SK-N-SH (cell line): ENCODE measurements at regions not wholly inside any gene's neighbourhood (a gene's known extent, or its start where the extent isn't known, plus 50 kb on each side); places are given as distances from the start of the nearest gene placed in this dataset.

ENCODE experiments used
- CTCF ChIA-PET: fragments of 300-600, 350-600 bp; formaldehyde crosslinking; extraction: SDS; loops from one replicate; lab custom pipeline; 2021; lab: Yijun Ruan, JAX
- POLR2A ChIA-PET: fragments of 350-600 bp; sonication (Branson Sonifier 250); formaldehyde crosslinking; extraction: SDS; loops from one replicate; lab custom pipeline; 2020; ENCODE audit warnings: antibody characterized with exemption, inconsistent platforms; lab: Yijun Ruan, JAX
- DNase-seq: peaks from one replicate; pipeline ENCODE4 v3.0.0; 2012
- H2AFZ ChIP-seq: fragments of 200-600 bp; sonication (generic); 2 replicates; pipeline ENCODE4 v1.8.1; 2016; ENCODE audit warnings: antibody characterized with exemption, mild to moderate bottlenecking, low read depth
- H3F3A ChIP-seq: fragments of 200-600 bp; sonication (generic); replicated peaks from 2 replicates; pipeline ENCODE3; 2016; ENCODE audit warnings: antibody characterized with exemption, mild to moderate bottlenecking; ENCODE audit not compliant: insufficient read depth
- H3K27ac ChIP-seq, 2 experiments: fragments of 200-500 bp in 1 of 2; fragments of 200-600 bp in 1 of 2; sonication (Bioruptor generic) in 1 of 2; sonication (generic), shearing (Covaris generic) in 1 of 2; 2 replicates each; pipeline versions ENCODE4 v1.5.1 to v1.6.1; 2014 to 2016; ENCODE audit warnings: low read depth in 2 of 2, inconsistent platforms in 1 of 2, low read length in 1 of 2, mild to moderate bottlenecking in 1 of 2, mixed read lengths in 1 of 2
- H3K27me3 ChIP-seq: fragments of 200-600 bp; sonication (generic), shearing (Covaris generic); 2 replicates; pipeline ENCODE4 v1.6.1; 2016; ENCODE audit warnings: mixed run types; ENCODE audit not compliant: insufficient read depth
- H3K36me3 ChIP-seq, 2 experiments: fragments of 200-500 bp in 1 of 2; fragments of 200-600 bp in 1 of 2; sonication (Bioruptor generic) in 1 of 2; sonication (generic) in 1 of 2; replicated peaks in 1 of 2; 2 replicates each; pipeline versions ENCODE3 to v1.5.1; 2014 to 2016; ENCODE audit warnings: low read length in 1 of 2, mild to moderate bottlenecking in 1 of 2; ENCODE audit not compliant: insufficient read depth in 2 of 2, control insufficient read depth in 1 of 2
- H3K4me1 ChIP-seq, 2 experiments: fragments of 200-500 bp in 1 of 2; fragments of 200-600 bp in 1 of 2; sonication (Bioruptor generic) in 1 of 2; sonication (generic), shearing (Covaris generic) in 1 of 2; 2 replicates each; pipeline versions ENCODE4 v1.5.1 to v1.6.1; 2014 to 2016; ENCODE audit warnings: low read depth in 1 of 2, low read length in 1 of 2, mixed run types in 1 of 2; ENCODE audit not compliant: insufficient read depth in 2 of 2, control insufficient read depth in 1 of 2
- H3K4me2 ChIP-seq: fragments of 200-600 bp; sonication (generic), shearing (Covaris generic); 2 replicates; pipeline ENCODE4 v1.6.1; 2017; ENCODE audit warnings: mixed run types
- H3K4me3 ChIP-seq, 2 experiments: fragments of 200-500 bp in 1 of 2; fragments of 200-600 bp in 1 of 2; sonication (Bioruptor generic) in 1 of 2; sonication (generic), shearing (Covaris generic) in 1 of 2; 2 replicates each; pipeline versions ENCODE4 v1.5.1 to v1.8.1; 2014 to 2016; ENCODE audit warnings: low read depth in 2 of 2, inconsistent platforms in 1 of 2, low read length in 1 of 2, mild to moderate bottlenecking in 1 of 2, mixed read lengths in 1 of 2, moderate library complexity in 1 of 2
- H3K79me2 ChIP-seq: fragments of 200-600 bp; sonication (generic); 2 replicates; pipeline ENCODE4 v1.8.1; 2017; ENCODE audit warnings: mild to moderate bottlenecking; ENCODE audit not compliant: insufficient read depth
- H3K9ac ChIP-seq: fragments of 200-600 bp; sonication (generic); 2 replicates; pipeline ENCODE4 v1.6.1; 2017; ENCODE audit warnings: mixed run types
- H3K9me2 ChIP-seq: fragments of 200-600 bp; sonication (generic); 2 replicates; pipeline ENCODE4 v1.6.1; 2017; ENCODE audit warnings: mixed run types
- H3K9me3 ChIP-seq: fragments of 200-600 bp; sonication (generic); 2 replicates; pipeline ENCODE4 v1.6.1; 2017; ENCODE audit warnings: mixed run types, mild to moderate bottlenecking, moderate library complexity
- H4K20me1 ChIP-seq: fragments of 200-600 bp; sonication (generic); 2 replicates; pipeline ENCODE4 v1.6.1; 2017; ENCODE audit warnings: mild to moderate bottlenecking, mixed run types; ENCODE audit not compliant: insufficient read depth
- CTCF ChIP-seq: fragments of 200-600 bp; sonication (generic); IDR thresholded peaks from 2 replicates; pipeline ENCODE4 v1.6.1; 2017; ENCODE audit warnings: antibody characterized with exemption, mild to moderate bottlenecking, moderate library complexity
- ELF1 ChIP-seq: IDR thresholded peaks from 2 replicates; pipeline ENCODE4 v1.4.0; 2012
- EP300 ChIP-seq, 2 experiments: IDR thresholded peaks; 2 replicates each; pipeline versions ENCODE4 v1.4.0 to v1.6.1; 2012; ENCODE audit warnings: borderline replicate concordance in 1 of 2, low read depth in 1 of 2, low read length in 1 of 2
- FOSL2 ChIP-seq: IDR thresholded peaks from 2 replicates; pipeline ENCODE4 v1.4.0; 2012; ENCODE audit warnings: low read depth, mild to moderate bottlenecking, moderate library complexity, borderline replicate concordance
- FOXJ3 ChIP-seq: sonication (generic); formaldehyde crosslinking; IDR thresholded peaks from 2 replicates; pipeline ENCODE4 v1.5.1; 2020; ENCODE audit warnings: mild to moderate bottlenecking, missing genetic modification reagents
- GATA2 ChIP-seq: sonication (generic); formaldehyde crosslinking; IDR thresholded peaks from 2 replicates; pipeline ENCODE4 v1.5.0; 2020; ENCODE audit warnings: mild to moderate bottlenecking, missing genetic modification reagents
- IRF3 ChIP-seq: fragments of 150-350 bp; IDR thresholded peaks from 2 replicates; pipeline ENCODE4 v1.6.1; 2016; ENCODE audit warnings: mild to moderate bottlenecking, low read depth, low read length
- JUND ChIP-seq: IDR thresholded peaks from 2 replicates; pipeline ENCODE4 v1.4.0; 2012
- MAX ChIP-seq: IDR thresholded peaks from 2 replicates; pipeline ENCODE4 v1.4.0; 2012; ENCODE audit warnings: low read depth
- NFIC ChIP-seq: IDR thresholded peaks from 2 replicates; pipeline ENCODE4 v1.4.0; 2012; ENCODE audit warnings: borderline replicate concordance
- NRF1 ChIP-seq: IDR thresholded peaks from 2 replicates; pipeline ENCODE4 v1.6.1; 2012; ENCODE audit warnings: low read depth, mild to moderate bottlenecking, low read length
- PBX3 ChIP-seq: IDR thresholded peaks from 2 replicates; pipeline ENCODE4; 2012
- RAD21 ChIP-seq: IDR thresholded peaks from 2 replicates; pipeline ENCODE4 v1.6.1; 2012; ENCODE audit warnings: mild to moderate bottlenecking, low read length
- RFX5 ChIP-seq: IDR thresholded peaks from 2 replicates; pipeline ENCODE4 v1.6.1; 2012; ENCODE audit warnings: mild to moderate bottlenecking, improper control_type of control experiment, low read length
- RXRA ChIP-seq: IDR thresholded peaks from 2 replicates; pipeline ENCODE4 v1.4.0; 2012; ENCODE audit warnings: low read depth, mild to moderate bottlenecking, borderline replicate concordance
- SIN3A ChIP-seq: IDR thresholded peaks from 2 replicates; pipeline ENCODE4 v1.6.1; 2012; ENCODE audit warnings: low read depth, mild to moderate bottlenecking, low read length, moderate library complexity, borderline replicate concordance
- SMC3 ChIP-seq: IDR thresholded peaks from 2 replicates; pipeline ENCODE4 v1.6.1; 2012; ENCODE audit warnings: low read depth, low read length, improper control_type of control experiment
- TAF1 ChIP-seq: IDR thresholded peaks from 2 replicates; pipeline ENCODE4 v1.6.1; 2012; ENCODE audit warnings: low read depth, mild to moderate bottlenecking, low read length, moderate library complexity, borderline replicate concordance
- USF2 ChIP-seq: fragments of 150-350 bp; IDR thresholded peaks from 2 replicates; pipeline ENCODE4 v1.6.1; 2017; ENCODE audit warnings: antibody characterized with exemption, low read length, low read depth, borderline replicate concordance
- YY1 ChIP-seq: IDR thresholded peaks from 2 replicates; pipeline ENCODE4 v1.4.0; 2012; ENCODE audit warnings: low read depth, mild to moderate bottlenecking
- ZBTB33 ChIP-seq: IDR thresholded peaks from 2 replicates; pipeline ENCODE4 v1.4.0; 2012; ENCODE audit warnings: low read depth, borderline replicate concordance
- WGBS: methylation state at CpG from one replicate; pipeline ENCODE4 v1.1.6; 2017; ENCODE audit warnings: low lambda C conversion rate; 5-methylcytosine and 5-hydroxymethylcytosine counted together

- 14% methylated on average over 1 of the region's 1 CpG for WGBS
- Histone ChIP-seq H3K9me3 (no peaks in the 10 kb centered on the region), H3F3A (no peaks in the 10 kb centered on the region), H4K20me1 (no peaks in the 10 kb centered on the region), H3K27ac (no peak overlapping the region), H3K27me3 (no peaks in the 10 kb centered on the region), H3K9me2 (no peaks in the 10 kb centered on the region), H3K36me3 (no peaks in the 10 kb centered on the region), H3K4me3 (no peak overlapping the region), H3K4me2 (no peak overlapping the region), H3K9ac (no peak overlapping the region), H3K79me2 (no peaks in the 10 kb centered on the region), H3K4me1 (peaks cover 0 to 4% of the 10 kb centered on the region in 2 experiments; a peak in 1 of 4 replicates), H2AFZ (no peak overlapping the region)
- DNase-seq = no peak
- ChIA-PET POLR2A (no interaction called here), CTCF (no interaction called here)
- TF ChIP-seq YY1 (no peak), JUND (no peak), RFX5 (no peak), MAX (no peak), NFIC (no peak), GATA2 (CRISPR knock-in tag) (no peak), IRF3 (no peak), SIN3A (no peak), EP300 (IDR thresholded peaks at IDR 0.05; ENCODE audit: borderline replicate concordance in 1 of 2, low read depth in 1 of 2, low read length in 1 of 2) (no peak), ZBTB33 (no peak), RXRA (no peak), NRF1 (no peak), PBX3 (no peak)
Observed at GRCh38 chr12:14213542-14213941, 151.9 kb upstream of the ATF7IP start.

GRCh38 chr12:14214495-14214894 is 151.0 kb upstream of the ATF7IP start:
- Histone ChIP-seq H3K4me3 (no peak overlapping the region), H3K27ac (no peak overlapping the region), H3K4me2 (no peak overlapping the region), H3K4me1 (peaks cover 0 to 4% of the 10 kb centered on the region in 2 experiments; a peak in 1 of 4 replicates), H3K36me3 (no peaks in the 10 kb centered on the region), H4K20me1 (no peaks in the 10 kb centered on the region), H2AFZ (no peak overlapping the region), H3K9ac (no peak overlapping the region), H3F3A (no peaks in the 10 kb centered on the region), H3K27me3 (no peaks in the 10 kb centered on the region), H3K9me3 (no peaks in the 10 kb centered on the region), H3K79me2 (no peaks in the 10 kb centered on the region), H3K9me2 (no peaks in the 10 kb centered on the region)
- ChIA-PET CTCF (interaction anchor here (0.7 kb wide), 1 partner anchor 29 kb away, joined by 4 read pairs; no protein-coding TSS in a partner anchor), POLR2A (no interaction called here)
- DNase-seq = no peak
- WGBS = 56% methylated on average over 1 of the region's 1 CpG
- TF ChIP-seq FOSL2 = no peak
- TF ChIP-seq ELF1 = no peak
- TF ChIP-seq SMC3 = no peak
- TF ChIP-seq NRF1 = no peak
- TF ChIP-seq NFIC = no peak
- TF ChIP-seq CTCF = no peak
- no peak for TF ChIP-seq RAD21
- no peak for TF ChIP-seq TAF1
- no peak for TF ChIP-seq FOXJ3
- TF ChIP-seq USF2 = no peak
